Bone marrow (tissue), 2 donors: ENCODE measurements at regions not wholly inside any gene's neighbourhood (a gene's known extent, or its start where the extent isn't known, plus 50 kb on each side); places are given as distances from the start of the nearest gene placed in this dataset.
A peak's percentile ranks its signal among the peaks of the same experiment; 100 is the strongest.
"Not testable (repeated sequence)": the region's sequence is repeated elsewhere in the genome, so short reads cannot be mapped to it uniquely, and the experiment has no call there.

Experiments used
- DNase-seq, 2 donors: peaks; one replicate each; lab custom pipeline; 2025; lab: John Stamatoyannopoulos, UW

DNA sequence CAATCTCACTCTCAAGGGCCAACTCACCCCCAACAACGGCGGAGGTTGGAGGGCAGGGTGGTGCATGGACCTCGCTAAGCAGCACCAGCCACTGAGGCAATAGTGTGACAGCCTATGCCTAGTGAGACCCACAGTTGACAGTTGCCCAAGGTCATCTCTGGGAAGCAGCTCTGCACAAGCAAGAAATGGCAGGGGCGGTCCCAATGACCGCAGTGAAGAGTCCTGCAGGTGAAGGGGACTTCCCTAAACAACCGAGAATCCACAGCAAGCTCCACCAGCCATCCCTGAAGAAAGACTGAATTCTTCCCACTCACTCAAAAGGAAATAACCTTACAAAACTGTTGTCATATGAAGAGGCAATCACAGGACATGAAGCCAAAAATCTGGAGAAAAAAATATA lies 313.4 kb upstream of the ID2 start:
- DNase-seq = no peak

DNA sequence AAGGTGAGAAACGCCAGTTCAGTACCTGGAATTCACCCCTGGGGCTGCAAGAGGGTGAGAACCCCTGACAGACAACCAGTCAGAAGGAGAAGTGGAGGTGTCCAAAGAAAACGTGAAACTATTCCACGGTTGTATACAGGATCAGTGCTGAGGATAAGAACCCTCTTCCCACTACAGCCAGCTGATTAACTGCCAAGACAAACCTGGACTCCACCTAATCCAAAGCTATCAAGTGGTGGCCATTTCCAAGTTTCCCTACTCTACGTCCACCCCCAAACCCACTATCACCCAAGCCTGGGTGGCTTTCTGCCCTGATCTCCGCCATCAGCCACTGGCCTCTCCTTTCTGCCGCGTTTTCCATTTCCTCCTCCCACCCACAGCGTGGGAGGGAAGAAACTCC lies 312.3 kb upstream of the ID2 start:
- DNase-seq = no peak

DNA sequence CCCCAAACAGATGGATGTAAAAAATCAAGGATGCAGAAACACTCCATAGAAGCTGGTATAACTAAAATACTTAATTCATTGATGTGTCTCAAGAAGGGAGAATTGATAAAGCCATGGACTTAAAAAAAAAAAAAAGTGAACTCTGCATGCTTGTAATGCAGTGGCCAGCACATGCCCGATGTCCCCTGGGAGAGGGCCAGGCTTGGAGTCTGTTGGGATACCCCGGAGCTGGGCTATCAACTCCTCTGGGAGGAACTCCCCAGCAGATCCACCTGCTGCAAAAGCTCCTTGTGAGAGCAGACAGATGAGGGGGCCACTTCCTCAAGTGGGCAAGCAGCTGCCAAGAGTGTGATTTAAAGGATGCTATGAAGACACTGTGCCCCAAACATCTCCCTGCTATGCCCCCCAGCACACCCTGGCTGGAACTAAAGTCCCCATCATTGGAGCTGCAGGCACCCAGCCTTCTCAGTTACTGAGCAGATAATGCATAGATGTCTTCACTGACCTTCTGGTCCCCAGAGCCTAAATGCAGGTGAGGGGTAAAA lies 311.5 kb upstream of the ID2 start:
- DNase-seq = peak in 1 of 2 donors; percentile 53

DNA sequence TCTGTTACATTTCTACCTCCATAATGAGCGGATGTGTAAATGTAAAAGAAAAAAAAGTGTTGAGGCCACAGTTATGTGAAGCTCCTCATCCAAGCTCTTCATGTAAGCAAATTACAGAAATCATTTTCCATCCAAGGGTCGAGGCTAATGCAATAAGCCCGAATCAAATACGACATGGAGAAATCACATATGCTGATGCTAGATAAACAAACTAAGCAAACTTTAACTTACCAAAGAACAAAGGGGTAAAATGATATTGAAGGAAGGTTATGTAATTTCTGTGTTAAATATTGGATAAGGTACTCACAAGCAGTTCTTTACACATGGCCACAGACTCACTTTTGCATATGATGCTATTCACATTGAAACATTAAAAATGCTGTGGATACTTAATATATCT lies 310.2 kb upstream of the ID2 start:
- no peak for DNase-seq

DNA sequence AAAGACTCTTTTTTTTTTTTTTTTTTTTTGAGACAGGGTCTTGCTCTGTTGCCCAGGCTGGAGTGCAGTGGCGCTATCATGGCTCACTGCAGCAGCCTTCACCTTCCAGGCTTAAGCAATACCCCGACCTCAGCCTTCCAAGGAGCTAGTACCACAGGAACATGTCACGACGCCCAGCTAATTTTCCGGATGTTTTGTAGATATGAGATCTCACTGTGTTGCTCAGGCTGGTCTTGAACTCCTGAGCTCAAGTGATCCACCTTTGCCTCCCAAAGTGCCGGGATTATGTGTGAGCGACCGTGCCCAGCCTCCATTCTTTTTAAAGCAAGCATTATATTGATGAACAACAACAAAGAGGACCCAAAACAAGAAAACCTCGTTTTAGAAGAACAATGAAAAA lies 307.1 kb upstream of the ID2 start:
- DNase-seq = no peak

DNA sequence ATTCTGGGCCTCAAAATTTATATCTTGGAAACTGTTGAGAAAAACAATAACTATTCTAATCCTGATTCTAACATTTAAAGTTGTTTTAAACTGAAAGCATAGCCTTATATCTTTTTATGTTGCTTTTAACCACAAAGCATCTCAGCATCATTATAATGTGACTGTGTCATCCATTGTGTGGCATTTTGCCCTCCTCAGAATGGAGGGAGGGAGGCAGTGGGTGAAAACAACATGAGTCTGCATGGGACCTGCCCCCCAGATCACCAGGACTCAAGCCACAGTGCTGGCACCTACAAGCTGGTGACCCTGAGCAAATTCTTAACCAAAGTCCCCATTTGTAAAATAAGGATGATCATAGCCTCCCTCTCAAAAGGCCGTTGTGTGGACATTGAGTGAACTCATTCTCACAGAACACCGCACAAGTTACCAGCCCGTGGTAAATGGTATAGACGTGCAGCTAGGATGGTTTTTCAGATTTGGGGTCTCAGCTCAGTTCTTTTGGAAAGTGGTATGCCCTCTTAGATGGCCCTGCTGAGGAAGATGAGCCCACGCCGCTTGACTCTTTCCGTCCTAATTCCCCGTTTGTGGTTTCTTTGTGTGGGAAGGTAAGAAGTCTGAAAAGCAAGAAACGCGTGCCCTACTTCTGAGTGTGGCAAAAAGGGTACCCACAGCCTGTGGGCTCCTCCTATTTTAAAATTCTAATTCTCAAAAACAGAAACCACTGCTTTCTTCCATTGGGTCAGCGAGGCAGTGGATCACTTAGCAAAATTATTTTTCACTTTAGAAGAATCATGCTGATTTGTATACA lies 305.0 kb upstream of the ID2 start:
- no peak for DNase-seq

DNA sequence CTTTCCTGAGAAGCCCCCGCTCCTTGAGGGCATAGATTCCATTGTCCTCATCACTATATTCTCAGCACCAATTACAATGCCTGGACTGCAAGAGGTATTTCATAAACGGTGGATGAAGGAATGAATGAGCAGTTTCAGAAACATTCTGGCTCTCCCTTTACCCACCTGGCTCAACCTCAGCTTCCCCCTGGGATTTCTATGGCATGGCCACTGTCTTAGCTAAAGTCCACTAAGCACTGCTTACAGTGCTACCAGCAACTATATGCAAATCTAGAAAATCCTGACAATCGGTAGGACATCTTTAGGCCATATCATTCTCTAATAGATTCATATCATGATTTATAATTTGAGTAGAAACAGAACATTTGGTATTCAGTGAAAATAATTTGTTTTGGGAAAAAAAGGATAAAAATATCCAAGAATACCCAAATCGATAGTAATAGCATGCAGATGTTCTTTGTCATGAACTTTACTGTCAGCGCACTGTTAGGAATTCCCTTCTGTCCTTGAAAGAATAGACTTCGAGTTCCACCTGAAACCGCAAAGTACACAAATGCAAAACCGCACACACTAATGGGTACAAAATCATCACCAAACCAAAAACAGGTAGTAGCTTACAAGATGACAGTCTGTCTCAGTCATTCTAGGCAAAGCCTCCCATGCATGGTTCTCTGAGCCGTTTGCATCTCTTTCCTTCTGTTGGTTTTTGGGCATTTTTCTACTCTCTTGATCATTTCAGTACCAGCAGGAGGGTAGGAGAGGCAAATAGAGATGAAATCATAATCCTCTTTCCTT lies 303.6 kb upstream of the ID2 start:
- no peak for DNase-seq

DNA sequence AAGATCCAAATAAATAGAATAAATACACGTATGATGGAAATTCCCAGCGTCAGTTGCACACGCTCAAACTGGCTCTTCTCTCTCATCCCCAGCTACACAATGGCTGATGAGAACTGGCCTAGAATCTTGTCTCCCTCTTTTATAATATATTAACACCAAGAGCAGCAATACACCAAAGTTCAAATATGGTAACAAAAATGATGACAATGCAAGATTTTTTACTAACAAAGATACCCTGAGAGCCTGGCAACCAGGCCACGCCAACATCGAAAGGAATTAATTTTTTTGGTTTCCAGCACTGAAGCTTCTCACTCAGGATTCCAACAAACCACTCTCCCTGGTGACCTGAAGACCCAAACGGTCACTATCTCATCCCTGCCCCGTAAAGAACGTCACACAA lies 302.7 kb upstream of the ID2 start:
- DNase-seq = no peak

DNA sequence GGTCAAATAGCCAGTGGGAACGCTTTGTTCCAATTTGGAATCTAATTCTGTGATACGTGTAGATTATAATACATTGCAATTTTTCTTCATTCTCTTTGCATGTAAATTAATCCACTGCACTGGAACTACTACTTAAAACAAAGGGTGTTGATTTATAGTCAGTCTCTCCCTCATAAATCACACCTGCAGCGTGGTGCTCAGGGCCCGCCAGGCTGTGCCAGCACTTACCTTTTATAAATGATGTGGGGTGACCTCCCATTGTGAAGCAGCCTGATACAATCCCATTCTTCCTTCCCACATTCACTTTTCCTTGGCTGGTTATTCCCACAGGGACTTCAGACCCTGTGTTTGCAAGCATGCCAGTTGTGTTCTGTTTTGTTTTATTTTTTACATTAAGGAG lies 302.3 kb upstream of the ID2 start:
- no peak for DNase-seq

DNA sequence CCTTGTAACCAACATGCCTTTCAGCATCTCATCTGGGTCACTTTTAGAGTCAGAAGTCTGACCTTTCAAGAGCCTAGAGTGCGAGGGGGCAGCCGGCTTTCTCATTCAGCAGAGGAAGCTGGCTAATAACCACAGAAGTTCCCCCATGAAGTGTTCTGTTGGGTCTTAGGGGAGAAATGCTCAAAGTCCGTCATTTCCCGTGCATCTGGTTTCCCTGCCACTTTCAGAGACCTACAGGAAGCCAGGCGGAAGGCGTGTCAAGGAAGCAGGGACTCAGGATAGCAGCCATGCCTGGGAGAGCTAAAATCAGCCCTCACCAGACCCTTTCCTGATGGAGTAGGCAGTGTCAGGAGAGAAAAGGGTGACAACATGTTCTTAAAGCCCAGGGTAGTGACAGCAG lies 301.8 kb upstream of the ID2 start:
- DNase-seq = peak in 1 of 2 donors; percentile 76

DNA sequence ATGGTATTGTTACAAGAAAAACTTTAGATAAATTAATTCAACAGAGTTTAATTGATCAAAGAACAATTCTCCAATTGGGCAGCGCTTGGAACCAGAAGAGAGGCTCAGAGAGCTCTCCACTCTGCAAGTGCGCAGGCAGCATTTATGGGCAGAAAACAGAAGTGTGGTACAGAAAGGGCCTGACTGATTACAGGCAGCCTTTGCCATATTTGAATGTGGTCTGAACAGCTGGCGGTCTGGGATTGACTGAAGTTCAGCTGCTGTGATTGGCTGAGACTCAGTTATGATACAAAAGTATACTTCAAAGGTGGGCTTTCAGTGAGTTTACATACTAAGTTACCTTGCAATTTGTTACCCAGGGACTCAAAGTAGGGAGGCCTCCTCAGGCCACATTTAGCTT lies 301.3 kb upstream of the ID2 start:
- DNase-seq = peak in 1 of 2 donors; percentile 59

DNA sequence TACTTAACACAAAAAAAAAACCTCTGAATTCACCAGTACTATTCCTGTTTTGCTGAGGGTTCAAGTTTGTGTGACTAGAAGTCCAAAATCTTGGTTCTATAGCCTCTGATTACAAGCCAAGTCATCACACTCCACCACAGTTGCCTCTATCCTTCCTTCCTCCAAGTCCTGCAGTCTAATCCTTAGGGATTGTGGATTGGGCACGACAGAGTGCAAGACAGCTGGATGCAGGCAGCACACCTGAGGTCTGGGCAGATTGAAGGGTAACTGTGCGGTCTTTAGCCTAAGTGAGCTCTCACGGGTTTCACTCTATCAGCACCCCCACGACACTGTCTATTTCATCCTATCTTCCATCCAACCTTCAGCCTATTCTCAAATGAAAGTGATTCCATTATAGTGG lies 299.4 kb upstream of the ID2 start:
- DNase-seq = no peak

DNA sequence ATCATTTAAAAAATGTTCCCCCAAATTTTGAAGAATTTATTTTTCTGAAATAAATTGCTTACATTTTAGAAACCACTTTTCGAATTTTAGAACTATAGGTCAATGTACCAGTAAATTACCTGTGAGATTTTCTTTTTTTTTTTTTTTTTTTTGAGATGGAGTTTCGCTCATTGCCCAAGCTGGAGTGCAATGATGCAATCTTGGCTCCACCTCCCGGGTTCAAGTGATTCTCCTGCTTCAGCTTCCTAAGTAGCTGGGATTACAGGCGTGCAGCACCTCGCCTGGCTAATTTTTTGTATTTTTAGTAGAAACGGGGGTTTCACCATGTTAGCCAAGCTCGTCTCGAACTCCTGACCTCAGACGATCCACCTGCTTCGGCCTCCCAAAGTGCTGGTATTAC lies 295.1 kb upstream of the ID2 start:
- DNase-seq = not testable (repeated sequence)

DNA sequence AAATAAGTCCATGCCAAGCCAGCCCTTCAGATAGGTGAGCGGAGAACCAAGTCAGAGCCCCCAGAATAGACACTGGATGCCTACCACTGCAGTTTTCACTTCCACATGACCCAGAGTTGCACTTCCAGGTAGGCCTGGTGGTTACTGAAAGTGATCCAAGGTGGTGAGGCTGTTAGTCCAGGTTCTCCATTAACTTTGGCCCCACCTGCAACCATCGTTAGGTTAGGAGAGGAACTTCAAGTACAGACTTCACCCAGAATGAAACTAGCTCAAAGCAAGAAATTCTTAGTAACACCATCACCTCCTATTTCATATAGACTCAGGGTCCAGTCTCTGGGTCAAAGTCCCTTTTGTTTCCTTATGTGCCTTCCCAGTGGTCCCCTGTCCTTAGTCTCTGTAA lies 293.1 kb upstream of the ID2 start:
- no peak for DNase-seq

DNA sequence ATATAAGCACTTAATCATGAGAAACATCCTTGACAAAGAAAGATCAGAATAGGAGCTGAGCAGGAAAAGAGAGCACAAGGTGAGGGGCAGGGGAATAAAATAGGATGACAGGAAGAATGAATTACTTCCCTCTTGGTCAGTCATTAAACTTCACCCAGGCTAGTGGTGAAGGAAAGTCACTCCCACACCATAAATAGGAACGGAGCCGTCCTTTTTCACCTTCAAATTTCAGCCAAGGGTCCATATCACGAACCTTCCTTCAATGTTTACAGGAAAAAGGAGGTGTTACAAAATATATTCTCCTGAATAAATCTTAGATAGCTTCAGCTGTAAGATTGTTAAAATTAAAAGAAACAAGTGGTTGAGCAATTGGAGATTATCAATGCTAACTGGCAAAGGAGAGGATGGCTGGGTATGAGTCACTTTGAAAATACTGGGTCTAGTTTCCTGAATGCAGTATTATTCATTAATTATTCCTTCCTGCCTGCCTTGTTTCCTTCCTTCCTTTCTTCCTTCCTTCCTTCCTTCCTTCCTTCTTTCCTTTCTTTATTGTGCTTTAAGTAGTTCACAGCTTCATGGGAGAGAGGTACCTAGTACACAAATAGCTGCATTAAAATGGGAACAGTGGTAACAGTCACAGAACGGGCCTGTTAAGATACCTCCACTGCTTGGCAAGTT lies 292.3 kb upstream of the ID2 start:
- DNase-seq = peak in 1 of 2 donors; percentile 12

DNA sequence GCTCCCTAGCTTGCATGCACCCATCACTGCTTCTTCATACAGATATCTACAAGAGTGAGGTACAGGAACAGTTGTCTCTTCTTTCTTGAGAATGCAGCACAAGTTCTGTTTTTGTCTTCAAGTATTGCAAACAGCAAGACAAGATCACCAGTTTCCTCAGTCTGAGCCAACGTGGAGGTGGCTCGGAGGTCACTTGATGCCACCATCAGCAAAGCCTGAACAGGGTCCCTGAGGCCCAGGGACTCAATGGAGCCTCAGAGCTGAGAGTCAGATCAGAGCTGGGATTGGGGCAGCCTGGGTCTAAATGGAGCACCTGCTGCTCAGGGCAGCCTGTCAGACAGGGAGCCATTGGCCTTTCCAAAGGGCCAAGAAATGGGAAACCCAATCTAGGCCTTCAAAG lies 290.7 kb upstream of the ID2 start:
- DNase-seq = no peak

DNA sequence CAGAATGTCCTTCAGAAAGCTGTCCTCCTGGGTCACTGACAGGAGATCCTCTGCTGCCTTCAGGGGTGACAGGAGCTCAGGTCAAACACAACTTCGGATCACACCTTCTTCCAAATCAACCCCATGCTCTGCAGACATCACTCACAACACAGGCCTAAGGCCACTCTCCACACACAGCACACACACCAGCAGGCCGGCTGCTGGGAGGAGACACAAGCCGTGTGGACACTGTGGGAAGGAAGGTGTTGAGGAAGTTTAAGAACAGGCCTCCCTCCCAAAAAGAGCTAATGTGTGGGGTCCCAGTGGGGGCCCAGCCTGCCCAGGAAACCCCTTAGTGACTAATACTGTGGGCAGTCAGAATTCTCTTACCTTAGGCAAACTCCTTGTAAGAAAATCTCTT lies 290.3 kb upstream of the ID2 start:
- DNase-seq = no peak

DNA sequence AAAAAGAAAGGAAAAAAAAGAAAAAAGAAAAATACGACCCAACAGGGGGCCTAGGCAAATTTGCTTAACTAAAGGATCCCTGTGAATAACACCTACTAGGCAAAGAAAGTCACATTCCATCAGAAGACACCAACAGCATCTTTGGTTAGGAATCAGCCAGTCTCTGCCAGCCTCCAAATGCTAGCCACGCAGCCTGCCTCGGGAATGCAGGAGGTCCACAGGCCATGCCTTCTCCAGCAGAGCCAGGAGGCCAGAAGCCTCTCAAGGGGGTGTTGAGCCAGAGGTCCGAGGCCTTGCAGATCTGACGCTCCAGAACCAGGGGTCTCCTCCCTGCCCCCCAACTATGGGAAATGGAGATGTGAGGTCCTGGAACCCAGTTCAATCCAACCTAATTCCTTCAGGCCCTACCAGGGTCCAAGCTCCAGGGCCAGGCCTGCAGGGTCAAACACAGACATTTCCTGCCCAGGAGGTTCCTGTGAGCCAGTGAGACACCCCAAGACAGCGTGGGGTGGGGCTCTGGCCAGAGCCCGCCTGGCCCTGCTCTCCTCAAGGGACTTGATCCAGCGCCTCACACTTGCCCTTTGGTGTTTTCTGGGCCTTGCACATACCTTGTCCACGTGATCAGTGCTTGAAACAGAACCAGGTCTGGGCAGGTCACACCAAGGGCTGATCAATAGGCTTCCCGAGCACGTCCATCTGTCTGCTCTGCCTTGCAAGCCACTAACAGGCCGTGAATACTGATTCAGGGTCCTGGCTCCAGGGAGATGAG lies 289.6 kb upstream of the ID2 start:
- no peak for DNase-seq

DNA sequence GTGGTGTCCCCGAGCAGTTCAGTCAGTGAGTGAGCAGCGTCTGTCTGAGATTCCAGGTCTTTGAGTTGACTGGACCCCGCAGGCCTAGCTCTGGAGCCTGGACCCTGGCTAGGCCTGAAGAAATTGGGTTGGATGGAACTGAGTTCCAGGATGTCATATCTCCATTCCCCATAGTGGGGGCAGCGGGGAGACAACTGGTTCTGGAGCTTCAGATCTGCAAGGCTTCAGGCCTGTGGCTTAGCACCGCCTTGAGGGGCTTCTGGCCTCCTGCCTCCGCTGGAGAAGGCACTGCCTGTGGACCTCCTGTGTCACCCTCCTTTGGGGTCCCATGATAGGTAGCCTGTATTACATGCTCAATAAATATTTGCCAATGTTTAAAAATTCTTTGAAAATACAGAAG lies 288.4 kb upstream of the ID2 start:
- no peak for DNase-seq

DNA sequence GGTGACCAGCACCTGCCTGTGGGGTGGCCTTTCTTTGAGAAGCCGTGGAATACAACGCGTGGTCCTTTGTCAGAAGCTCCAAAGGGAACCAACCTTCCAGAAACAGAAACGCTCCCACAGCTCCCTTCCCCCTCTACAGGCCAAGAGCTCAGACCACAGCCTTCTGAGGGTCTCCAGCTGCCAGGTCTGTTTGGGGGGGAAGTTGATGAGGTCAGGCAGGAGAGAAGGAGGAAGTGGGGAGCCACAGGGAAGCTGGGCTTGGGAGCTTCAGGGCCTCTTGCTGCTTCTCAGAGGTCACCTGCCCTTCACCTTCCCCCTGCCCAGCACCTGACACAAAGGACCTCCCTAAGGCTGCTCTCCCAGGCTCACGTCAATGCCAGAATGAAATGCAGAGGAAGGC lies 287.7 kb upstream of the ID2 start:
- DNase-seq = no peak

DNA sequence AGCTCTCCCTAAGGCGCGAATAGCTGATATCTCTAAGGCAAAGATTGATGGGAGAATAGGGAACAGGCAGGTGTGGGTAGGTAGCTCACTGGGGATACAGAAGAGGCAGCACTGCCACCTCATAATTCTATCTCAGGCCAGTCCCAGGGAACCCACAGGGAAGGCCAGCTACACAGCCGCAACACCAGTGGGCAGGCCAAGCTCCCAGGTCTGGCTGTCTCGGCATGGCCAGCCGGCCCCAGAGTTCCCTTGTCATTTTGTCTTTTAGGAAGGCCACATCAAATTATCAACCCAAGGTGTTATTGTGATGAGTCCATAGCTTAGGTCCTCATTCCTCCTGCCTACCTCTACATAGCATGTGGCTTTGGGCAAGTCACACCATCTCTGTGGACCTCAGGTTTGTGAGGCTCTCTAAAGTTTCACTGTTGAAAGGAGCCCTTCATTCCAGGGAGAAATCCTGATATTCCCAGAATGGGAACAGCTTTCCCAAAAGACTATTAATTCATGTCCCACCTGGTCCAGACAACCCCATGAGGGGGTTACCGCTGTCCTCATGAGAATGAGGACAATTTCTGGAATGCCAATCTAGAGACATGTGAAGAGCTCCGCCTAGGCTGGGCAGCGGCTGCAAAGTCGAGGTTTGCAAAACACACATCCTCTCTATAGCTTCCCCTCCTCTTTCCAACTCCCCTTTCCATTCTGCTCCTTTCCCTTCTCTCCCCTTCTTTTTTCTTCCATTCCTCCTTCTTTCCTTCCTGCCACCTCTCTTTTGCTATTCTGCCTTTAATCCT lies 287.1 kb upstream of the ID2 start:
- DNase-seq = no peak
